RKO (cell line): ENCODE measurements at regions not wholly inside any gene's neighbourhood (a gene's known extent, or its start where the extent isn't known, plus 50 kb on each side); places are given as distances from the start of the nearest gene placed in this dataset.
"Not testable (repeated sequence)": the region's sequence is repeated elsewhere in the genome, so short reads cannot be mapped to it uniquely, and the experiment has no call there.

ENCODE experiments used
- DNase-seq: peaks from one replicate; pipeline ENCODE4 v3.0.0-alpha.2; 2016; ENCODE audit warnings: low spot score

DNA sequence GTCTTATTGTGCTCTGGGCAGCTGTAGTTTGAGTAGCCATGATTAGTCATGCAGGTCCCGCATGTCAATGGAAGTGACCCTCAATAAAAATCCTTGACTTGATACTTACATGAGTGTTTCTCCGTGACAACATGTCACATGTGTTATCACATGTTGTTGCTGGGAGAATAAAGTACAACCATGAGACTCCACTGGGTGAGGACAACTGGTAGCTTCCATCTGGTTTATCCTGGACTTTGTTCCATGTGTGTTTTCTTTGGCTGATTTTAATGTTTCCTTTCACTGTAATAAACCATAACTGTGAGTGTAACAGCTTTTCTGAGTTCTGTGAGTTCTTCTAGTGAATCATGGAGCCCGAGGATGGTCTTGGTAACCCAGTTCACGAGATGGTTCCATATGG is 63.1 kb upstream of the NDN start:
- DNase-seq: no peak

GRCh38 chr15:23750776-23751175 is 63.7 kb upstream of the NDN start:
- no peak for DNase-seq

- no peak for DNase-seq
Observed at GRCh38 chr15:23753248-23753647, 66.1 kb upstream of the NDN start.

DNA sequence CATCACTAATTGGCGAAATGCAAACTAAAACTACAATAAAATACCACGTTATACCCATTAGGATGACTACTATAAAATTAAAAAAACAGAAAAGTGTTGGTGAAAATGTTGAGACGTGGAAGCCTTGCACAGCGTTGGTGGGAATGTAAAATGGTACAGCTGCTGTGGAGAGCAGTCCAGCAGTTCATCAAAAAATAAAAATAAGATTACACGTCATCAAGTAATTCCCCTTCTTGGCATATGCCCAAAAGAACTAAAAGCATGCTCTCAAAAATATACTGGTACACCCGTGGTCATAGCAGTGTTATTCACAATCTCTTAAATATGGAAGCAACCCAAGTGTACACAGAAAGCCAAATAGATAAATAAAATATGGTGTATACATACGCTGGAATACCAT is 71.8 kb upstream of the NDN start:
- DNase-seq: no peak

- DNase-seq: no peak
Observed at GRCh38 chr15:23760024-23760423, 72.9 kb upstream of the NDN start.

DNA sequence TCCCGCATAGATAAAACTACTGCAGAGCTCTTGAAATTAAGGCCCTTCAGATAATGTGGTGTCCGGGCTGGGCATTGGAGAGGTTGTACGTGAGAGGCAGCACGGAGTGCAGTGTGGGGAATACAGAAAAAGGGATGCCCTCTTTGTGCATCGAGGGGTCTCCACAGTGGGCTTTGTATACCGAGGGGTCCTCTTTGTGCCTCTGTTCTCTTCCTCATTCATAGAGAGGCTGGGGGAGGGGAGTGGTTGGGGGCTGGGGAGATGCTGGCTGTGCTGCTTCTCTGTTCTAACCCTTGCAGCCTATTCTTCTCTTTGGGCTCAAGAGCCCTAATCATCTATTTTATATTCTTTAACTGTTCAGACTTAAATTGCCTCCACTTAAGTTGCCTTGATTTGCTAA is 74.3 kb upstream of the NDN start:
- DNase-seq: no peak

GRCh38 chr15:23762026-23762425 is 74.9 kb upstream of the NDN start:
- no peak for DNase-seq

GRCh38 chr15:23763021-23763420 is 75.9 kb upstream of the NDN start:
- no peak for DNase-seq

- DNase-seq: no peak
Observed at GRCh38 chr15:23764306-23764705, 77.2 kb upstream of the NDN start.

- no peak for DNase-seq
Observed at GRCh38 chr15:23764716-23765115, 77.6 kb upstream of the NDN start.

DNA sequence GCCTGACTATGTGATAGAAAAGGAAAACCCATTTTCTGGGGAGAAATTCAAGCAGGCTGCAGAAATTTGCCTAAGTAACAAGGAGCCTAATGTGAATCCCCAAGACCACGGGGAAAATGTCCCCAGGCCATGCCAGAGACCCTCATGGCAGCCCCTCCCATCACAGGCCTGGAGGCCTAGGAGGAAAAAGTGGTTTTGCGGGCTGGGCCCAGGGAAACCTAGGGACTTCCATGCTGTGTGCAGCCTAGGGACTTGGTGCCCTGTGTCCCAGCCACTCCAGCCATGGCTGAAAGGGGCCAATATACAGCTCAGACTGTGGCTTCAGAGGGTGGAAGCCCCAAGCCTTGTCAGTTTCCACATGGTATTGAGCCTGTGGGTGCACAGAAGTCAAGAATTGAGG is 79.7 kb upstream of the NDN start:
- not testable (repeated sequence) for DNase-seq

GRCh38 chr15:23773093-23773492 is 86.0 kb upstream of the NDN start:
- peak; percentile 22 for DNase-seq

DNA sequence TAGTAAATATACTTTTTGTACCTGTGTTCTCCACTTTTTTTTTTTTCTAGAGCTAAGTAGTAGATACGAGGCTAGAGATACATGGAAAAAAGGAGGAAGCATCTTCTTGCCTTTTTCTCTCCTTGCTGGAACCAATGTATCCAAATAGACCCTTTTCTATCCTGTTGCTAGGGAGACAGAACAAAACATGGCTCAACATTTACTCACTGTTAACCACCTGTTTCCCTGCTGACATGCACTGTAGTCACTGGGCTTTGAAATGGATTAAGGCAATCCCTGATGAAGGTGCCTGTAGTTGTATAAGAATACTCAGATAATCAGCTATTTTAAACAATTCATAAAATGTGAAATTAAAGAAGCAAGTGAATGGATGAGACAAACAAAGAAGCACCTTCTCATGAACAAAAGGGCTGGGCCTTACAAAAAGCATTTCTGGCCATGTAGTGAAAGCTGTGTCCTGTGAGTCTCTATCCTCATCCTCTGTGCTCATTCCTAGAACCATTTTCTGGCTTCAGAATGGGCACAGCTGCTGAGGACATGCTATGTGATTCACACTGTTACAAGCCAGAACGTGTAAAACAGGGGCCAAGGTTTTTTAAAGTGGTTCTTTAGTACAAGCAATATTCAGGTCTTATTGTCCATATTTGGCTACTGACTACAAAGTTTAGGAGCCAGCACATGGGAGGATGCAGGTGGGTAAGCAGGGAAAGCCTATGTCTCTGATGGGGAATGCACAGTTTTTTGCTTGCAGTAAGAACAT is 100.4 kb upstream of the NDN start:
- no peak for DNase-seq

GRCh38 chr15:23793191-23793680 is 106.1 kb upstream of the NDN start:
- DNase-seq: no peak

- DNase-seq: no peak
Observed at GRCh38 chr15:23797747-23798446, 110.8 kb upstream of the NDN start.

GRCh38 chr15:23801881-23802280 is 114.8 kb upstream of the NDN start:
- DNase-seq: no peak

DNA sequence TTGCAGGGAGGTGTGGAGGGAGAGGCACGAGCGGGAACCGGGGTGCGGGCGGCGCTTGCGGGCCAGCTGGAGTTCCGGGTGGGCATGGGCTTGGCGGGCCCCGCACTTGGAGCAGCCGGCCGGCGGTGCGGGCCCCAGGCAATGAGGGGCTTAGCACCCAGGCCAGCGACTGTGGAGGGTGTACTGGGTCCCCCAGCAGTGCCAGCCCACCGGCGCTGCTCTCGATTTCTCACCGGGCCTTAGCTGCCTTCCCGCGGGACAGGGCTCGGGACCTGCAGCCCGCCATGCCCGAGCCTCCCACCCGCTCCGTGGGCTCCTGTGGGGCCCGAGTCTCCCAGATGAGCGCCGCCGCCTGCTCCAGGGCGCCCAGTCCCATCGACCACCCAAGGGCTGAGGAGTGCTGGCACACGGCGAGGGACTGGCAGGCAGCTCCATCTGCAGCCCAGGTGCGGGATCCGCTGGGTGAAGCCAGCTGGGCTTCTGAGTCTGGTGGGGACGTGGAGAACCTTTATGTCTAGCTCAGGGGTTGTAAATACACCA is 115.9 kb upstream of the NDN start:
- not testable (repeated sequence) for DNase-seq

- DNase-seq: no peak
Observed at GRCh38 chr15:23806980-23807379, 119.9 kb upstream of the NDN start.

GRCh38 chr15:23823508-23823907 is 136.4 kb upstream of the NDN start:
- peak; percentile 35 for DNase-seq

GRCh38 chr15:23828786-23829185 is 141.7 kb upstream of the NDN start:
- no peak for DNase-seq

DNA sequence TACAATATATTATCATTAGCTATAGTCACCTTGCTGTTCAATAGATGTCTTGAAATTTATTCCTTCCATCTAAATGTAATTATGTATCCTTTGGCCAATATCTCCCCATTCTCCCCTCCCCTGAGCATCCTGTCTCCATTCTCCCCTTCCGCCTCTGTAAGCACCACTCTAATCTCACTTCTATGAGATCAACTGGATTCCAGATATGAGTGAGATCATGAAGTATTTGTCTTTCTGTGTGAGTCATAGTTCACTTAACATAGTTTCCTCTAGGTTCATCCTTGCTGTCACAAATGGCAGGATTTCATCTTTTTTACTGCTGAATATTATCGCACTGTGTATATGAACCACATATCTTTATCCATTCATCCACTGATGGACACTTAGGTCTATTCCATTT is 148.8 kb upstream of the NDN start:
- DNase-seq: peak; percentile 14

GRCh38 chr15:23839893-23840474 is 152.9 kb upstream of the NDN start:
- no peak for DNase-seq

GRCh38 chr15:23846218-23846617 is 159.1 kb upstream of the NDN start:
- no peak for DNase-seq
